Right lobe of liver (tissue), 6 donors: ENCODE measurements at regions not wholly inside any gene's neighbourhood (a gene's known extent, or its start where the extent isn't known, plus 50 kb on each side); places are given as distances from the start of the nearest gene placed in this dataset.

Experiments
- ATAC-seq, 4 donors: fragments of 200-7000 bp; cut with Tn5 transposase; one replicate each; pipeline ENCODE4 v1.9.1; 2020; ENCODE audit warnings: mild to moderate bottlenecking in 4 of 4, moderate library complexity in 4 of 4
- DNase-seq, 3 donors: peaks; one replicate each; pipeline ENCODE4 v3.0.0-alpha.2; 2020
- H3K27ac ChIP-seq, 3 donors: fragments of 200-600 bp; one replicate each; pipeline ENCODE4 v1.8.0; 2022
- H3K27me3 ChIP-seq, 2 donors: fragments of 200-600 bp; one replicate each; pipeline ENCODE4 v1.8.0; 2022
- H3K36me3 ChIP-seq, 4 donors: fragments of 200-600 bp; sonication (generic) in 1 of 4; one replicate each; pipeline versions ENCODE4 v1.5.1 to v1.8.0; 2017 to 2022; ENCODE audit warnings: control low read depth in 1 of 4
- H3K4me1 ChIP-seq, 4 donors: fragments of 200-600 bp; sonication (generic) in 1 of 4; one replicate each; pipeline versions ENCODE4 v1.5.1 to v1.8.0; 2017 to 2022; ENCODE audit warnings: control low read depth in 1 of 4
- H3K4me3 ChIP-seq, 3 donors: fragments of 200-600 bp; one replicate each; pipeline ENCODE4 v1.8.0; 2022
- H3K9me3 ChIP-seq, 4 donors: fragments of 200-600 bp; sonication (generic) in 1 of 4; one replicate each; pipeline versions ENCODE4 v1.5.1 to v1.8.0; 2017 to 2022; ENCODE audit warnings: control low read depth in 1 of 4
- POLR2A ChIP-seq: fragments of 450-650 bp; IDR thresholded peaks from one replicate; pipeline ENCODE4 v1.6.1; 2017; ENCODE audit warnings: antibody characterized with exemption, mild to moderate bottlenecking
- WGBS: methylation state at CpG from one replicate; pipeline ENCODE4 v1.1.6; 2018; ENCODE audit warnings: low coverage, low lambda C conversion rate; ENCODE audit not compliant: insufficient coverage; ENCODE audit errors: missing lambda C conversion rate; 5-methylcytosine and 5-hydroxymethylcytosine counted together
- intact Hi-C, 2 donors: fragments of 100-400 bp; cut with DNase I; formaldehyde crosslinking; loops; one replicate each; pipeline versions ENCODE4 v1.11.2 to v1.14.1; 2022
- TF ChIP-seq, protein P1 (sequence below), 4 donors: fragments of 200-600 bp in 3 of 4; fragments of 450-650 bp in 1 of 4; IDR thresholded peaks; one replicate each; pipeline versions ENCODE4 v1.5.1 to v1.8.0; 2016 to 2022; ENCODE audit warnings: antibody characterized with exemption in 4 of 4, mild to moderate bottlenecking in 2 of 4
- donor health status: DM: no; HTN: yes; CAD: no.
- donor health status: DM: no; HTN: no; CAD: no.
- donor health status: DM: no; HTN: no; CAD: no.
- donor health status: DM: no; HTN: yes; CAD: no.
- donor health status: DM: no; HTN: yes; CAD: no.

DNA sequence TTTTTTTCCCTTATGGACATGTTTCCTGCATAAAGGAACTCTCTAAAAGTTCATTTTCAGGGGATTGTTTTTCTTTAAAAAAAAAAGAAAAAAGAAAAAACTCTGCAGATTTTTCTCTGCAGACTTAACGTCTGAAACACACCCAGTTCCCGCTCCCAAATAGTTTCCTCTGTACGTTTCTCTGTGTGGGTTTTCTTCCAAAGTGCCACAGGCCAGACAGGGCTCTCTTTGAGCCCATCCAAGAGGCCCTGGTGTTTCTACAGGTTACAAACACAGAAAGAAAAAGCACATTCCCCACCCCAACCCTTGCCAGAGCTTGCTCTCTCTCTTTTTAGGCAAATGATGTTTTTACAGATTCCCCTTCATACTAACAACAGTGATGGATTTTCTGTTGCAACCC, 258.6 kb downstream of the FNDC1 start:
- Histone ChIP-seq H3K27ac (no peak overlapping the region), H3K4me1 (peaks cover 0 to 8% (median 0%) of the 10 kb centered on the region in 4 donors), H3K27me3 (no peaks in the 10 kb centered on the region), H3K9me3 (no peaks in the 10 kb centered on the region), H3K4me3 (no peak overlapping the region), H3K36me3 (no peaks in the 10 kb centered on the region)
- TF ChIP-seq, protein P1, sequence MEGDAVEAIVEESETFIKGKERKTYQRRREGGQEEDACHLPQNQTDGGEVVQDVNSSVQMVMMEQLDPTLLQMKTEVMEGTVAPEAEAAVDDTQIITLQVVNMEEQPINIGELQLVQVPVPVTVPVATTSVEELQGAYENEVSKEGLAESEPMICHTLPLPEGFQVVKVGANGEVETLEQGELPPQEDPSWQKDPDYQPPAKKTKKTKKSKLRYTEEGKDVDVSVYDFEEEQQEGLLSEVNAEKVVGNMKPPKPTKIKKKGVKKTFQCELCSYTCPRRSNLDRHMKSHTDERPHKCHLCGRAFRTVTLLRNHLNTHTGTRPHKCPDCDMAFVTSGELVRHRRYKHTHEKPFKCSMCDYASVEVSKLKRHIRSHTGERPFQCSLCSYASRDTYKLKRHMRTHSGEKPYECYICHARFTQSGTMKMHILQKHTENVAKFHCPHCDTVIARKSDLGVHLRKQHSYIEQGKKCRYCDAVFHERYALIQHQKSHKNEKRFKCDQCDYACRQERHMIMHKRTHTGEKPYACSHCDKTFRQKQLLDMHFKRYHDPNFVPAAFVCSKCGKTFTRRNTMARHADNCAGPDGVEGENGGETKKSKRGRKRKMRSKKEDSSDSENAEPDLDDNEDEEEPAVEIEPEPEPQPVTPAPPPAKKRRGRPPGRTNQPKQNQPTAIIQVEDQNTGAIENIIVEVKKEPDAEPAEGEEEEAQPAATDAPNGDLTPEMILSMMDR (IDR thresholded peaks at IDR 0.05), result no peak
- TF ChIP-seq POLR2A, result no peak
- WGBS, result 65% methylated on average over 3 of the region's 3 CpGs
- ATAC-seq (no peak), DNase-seq (no peak)
- intact Hi-C loops, result no loop called here

DNA sequence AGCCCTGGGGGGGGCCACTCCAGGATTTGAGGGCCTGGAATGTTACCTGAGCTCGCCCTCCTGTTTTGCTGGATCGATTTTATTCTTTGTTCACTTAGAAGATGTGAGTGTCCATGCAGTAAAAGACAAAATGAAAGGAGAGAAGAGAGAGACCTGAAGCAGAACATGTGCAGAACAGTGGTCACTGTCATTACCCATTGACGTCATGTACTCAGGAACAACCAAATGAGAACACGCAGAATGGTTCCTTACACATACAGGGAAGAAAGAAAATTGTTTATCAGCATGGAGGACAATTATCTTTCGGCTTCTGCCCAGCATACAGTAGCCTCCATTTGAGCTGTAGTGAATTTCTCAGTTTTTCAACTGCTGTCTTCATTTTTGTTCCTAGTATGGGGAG, 258.1 kb downstream of the FNDC1 start:
- Histone ChIP-seq H3K4me3 (no peak overlapping the region), H3K4me1 (peaks cover 0 to 8% (median 0%) of the 10 kb centered on the region in 4 donors), H3K36me3 (no peaks in the 10 kb centered on the region), H3K27ac (no peak overlapping the region), H3K9me3 (no peaks in the 10 kb centered on the region), H3K27me3 (no peaks in the 10 kb centered on the region)
- 88% methylated on average over 5 of the region's 5 CpGs for WGBS
- TF ChIP-seq POLR2A, result no peak
- TF ChIP-seq, protein P1 (IDR thresholded peaks at IDR 0.05), result no peak
- intact Hi-C loops, result no loop called here
- no peak for ATAC-seq
- DNase-seq, result no peak

DNA sequence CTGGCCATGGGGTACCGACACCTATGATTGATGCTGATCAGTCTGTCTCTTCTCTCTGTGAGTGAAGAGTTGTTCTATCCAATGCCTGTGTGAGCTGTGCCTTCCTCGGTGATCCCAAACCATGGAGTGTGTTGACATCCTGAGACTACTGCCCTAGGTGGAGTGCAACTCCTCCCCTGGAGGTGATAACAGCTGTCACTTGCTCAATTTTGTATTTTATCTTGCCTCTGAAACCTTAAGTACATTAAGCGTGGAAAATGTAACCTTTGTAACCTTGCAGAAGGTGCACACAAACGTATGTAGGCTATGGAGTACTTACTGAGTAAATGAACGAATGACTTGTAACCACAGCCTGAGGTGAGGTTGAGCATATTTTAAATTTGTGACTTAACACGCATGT, 256.2 kb downstream of the FNDC1 start:
- intact Hi-C loops, result no loop called here
- Histone ChIP-seq H3K4me3 (no peak overlapping the region), H3K27me3 (no peaks in the 10 kb centered on the region), H3K4me1 (peaks cover 0 to 8% (median 0%) of the 10 kb centered on the region in 4 donors), H3K9me3 (no peaks in the 10 kb centered on the region), H3K27ac (no peak overlapping the region), H3K36me3 (no peaks in the 10 kb centered on the region)
- 75% methylated on average over 5 of the region's 6 CpGs for WGBS
- DNase-seq, result no peak
- ATAC-seq, result no peak
- TF ChIP-seq POLR2A, result no peak

DNA sequence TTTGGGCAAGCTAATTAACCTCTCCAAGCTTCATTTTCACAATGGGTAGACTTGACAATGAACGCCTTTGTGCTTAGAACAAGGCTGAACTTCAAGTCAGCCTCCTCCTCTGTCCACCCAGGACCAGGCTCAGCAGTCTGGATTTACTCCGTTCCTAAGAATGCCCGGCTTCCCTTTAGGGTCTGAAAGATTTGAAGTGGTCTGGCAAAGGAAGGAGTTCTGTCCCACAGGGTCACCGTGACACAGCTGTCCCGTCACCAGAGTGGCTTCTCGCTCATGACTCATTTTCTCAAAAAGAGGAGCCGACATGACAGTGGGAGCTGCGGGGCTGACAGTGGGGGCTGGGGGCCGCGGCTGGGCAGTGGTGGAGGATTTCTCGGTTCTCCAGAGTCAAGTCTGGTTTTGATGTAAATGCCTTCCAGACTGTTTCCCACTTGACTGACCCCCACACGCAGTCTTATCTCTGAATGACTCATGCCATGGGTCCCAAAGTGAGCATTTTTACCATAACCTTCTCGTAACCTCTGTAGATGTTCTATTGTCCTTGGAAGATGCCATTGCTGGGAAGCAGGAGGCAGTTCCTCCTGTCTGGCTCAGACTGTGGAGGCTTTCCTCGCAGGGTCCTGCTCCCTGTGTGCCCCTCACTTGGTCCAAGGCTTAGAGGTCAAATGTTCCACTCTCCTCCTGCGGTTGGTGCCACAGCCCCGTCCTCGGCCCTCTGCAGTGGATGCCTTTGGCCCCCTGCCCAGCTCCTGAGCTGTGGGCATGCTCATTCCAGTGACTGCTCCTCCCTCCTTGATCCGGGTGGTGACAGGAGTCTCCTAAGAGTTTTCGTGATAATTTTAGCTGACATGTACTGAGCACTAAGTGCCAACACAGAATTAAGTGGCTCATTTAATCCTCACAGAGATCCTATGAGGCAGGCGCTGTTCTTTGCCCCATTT, 253.1 kb downstream of the FNDC1 start:
- WGBS, result 78% methylated on average over 9 of the region's 20 CpGs
- Histone ChIP-seq H3K36me3 (no peaks in the 10 kb centered on the region), H3K27ac (no peak overlapping the region), H3K4me3 (no peak overlapping the region), H3K27me3 (no peaks in the 10 kb centered on the region), H3K4me1 (no peaks in the 10 kb centered on the region), H3K9me3 (no peaks in the 10 kb centered on the region)
- DNase-seq (no peak), ATAC-seq (no peak)
- intact Hi-C loops, result no loop called here
- TF ChIP-seq, protein P1 (IDR thresholded peaks at IDR 0.05), result no peak
- TF ChIP-seq POLR2A, result no peak

DNA sequence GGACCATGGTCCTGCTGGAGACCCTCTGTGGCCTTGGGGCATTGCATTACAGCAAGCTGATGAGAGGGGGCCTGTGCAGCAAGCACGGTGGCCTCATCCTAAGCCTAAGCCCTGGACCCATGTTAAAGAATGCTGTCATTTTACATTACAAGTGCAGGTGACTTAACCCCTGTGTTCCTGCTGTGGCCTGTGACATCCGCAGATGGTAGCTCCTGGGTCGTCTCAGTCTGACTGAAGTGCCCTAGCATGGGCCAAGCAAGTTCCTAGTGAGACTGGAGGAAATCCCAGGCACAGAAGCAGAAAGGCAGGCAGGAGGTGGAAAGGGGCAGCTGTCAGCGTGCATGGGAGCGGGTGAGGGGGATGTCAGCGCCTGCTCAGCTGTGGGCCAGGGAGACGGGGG, 252.4 kb downstream of the FNDC1 start:
- Histone ChIP-seq H3K9me3 (no peaks in the 10 kb centered on the region), H3K4me3 (no peak overlapping the region), H3K4me1 (no peaks in the 10 kb centered on the region), H3K27ac (no peak overlapping the region), H3K27me3 (no peaks in the 10 kb centered on the region), H3K36me3 (no peaks in the 10 kb centered on the region)
- no peak for ATAC-seq
- DNase-seq, result no peak
- no peak for TF ChIP-seq POLR2A
- TF ChIP-seq, protein P1 (IDR thresholded peaks at IDR 0.05), result no peak
- intact Hi-C loops, result no loop called here
- WGBS, result no CpG with 5 or more reads among the region's 7 CpGs
